H1 (cell line): ENCODE measurements at regions not wholly inside any gene's neighbourhood (a gene's known extent, or its start where the extent isn't known, plus 50 kb on each side); places are given as distances from the start of the nearest gene placed in this dataset.

Experiments
- CTCF ChIA-PET: fragments of 300-600 bp; sonication (Branson Sonifier 250); formaldehyde crosslinking; loops from one replicate; lab custom pipeline; 2021; ENCODE audit not compliant: partially characterized antibody; lab: Charles Lee
- POLR2A ChIA-PET: fragments of 300-600 bp; sonication (Branson Sonifier 250); formaldehyde crosslinking; loops from one replicate; lab custom pipeline; 2021; ENCODE audit warnings: inconsistent platforms; ENCODE audit not compliant: partially characterized antibody; lab: Charles Lee
- DNase-seq, 2 experiments: peaks; one replicate each; pipeline versions ENCODE4 v3.0.0 to v3.0.0-alpha.2; 2010 to 2022; ENCODE audit warnings: low spot score in 2 of 2, low read depth in 1 of 2, mixed read lengths in 1 of 2
- FAIRE-seq: peaks from 2 replicates; lab custom pipeline; 2011; peaks lifted over from hg19 to GRCh38; lab: Jason Lieb, UNC
- H2AFZ ChIP-seq: 2 replicates; pipeline ENCODE4 v1.8.1; 2012; ENCODE audit warnings: low read length, inconsistent platforms
- H2AK5ac ChIP-seq: 2 replicates; pipeline ENCODE4 v1.6.1; 2013; ENCODE audit warnings: low read depth, low read length
- H2BK120ac ChIP-seq: replicated peaks from 2 replicates; pipeline ENCODE3; 2013; ENCODE audit warnings: low read depth, low read length, inconsistent platforms
- H2BK12ac ChIP-seq: 2 replicates; pipeline ENCODE4 v1.6.1; 2013; ENCODE audit warnings: low read depth, low read length
- H2BK15ac ChIP-seq: 2 replicates; pipeline ENCODE4 v1.6.1; 2013; ENCODE audit warnings: low read length
- H2BK20ac ChIP-seq: 2 replicates; pipeline ENCODE4 v1.6.1; 2013; ENCODE audit warnings: low read length
- H2BK5ac ChIP-seq: 2 replicates; pipeline ENCODE4 v1.6.1; 2013; ENCODE audit warnings: low read depth, low read length
- H3K14ac ChIP-seq: 2 replicates; pipeline ENCODE4 v1.6.1; 2013; ENCODE audit warnings: inconsistent platforms; ENCODE audit not compliant: insufficient read length
- H3K18ac ChIP-seq: 2 replicates; pipeline ENCODE4 v1.6.1; 2013; ENCODE audit warnings: low read length; ENCODE audit errors: extremely low read depth
- H3K23ac ChIP-seq: 2 replicates; pipeline ENCODE4 v1.6.1; 2013; ENCODE audit warnings: inconsistent platforms; ENCODE audit not compliant: insufficient read length
- H3K23me2 ChIP-seq: 2 replicates; pipeline ENCODE4 v1.6.1; 2013; ENCODE audit warnings: low read depth, low read length
- H3K27ac ChIP-seq: 2 replicates; pipeline ENCODE4 v1.6.1; 2011; ENCODE audit warnings: low read depth, low read length, inconsistent platforms
- H3K27me3 ChIP-seq, 4 experiments: replicated peaks in 1 of 4; 1 replicate in 1 of 4; 2 replicates in 3 of 4; pipeline versions ENCODE4 v1.6.1 to v1.8.1; 2011 to 2013; ENCODE audit warnings: low read length in 3 of 4, mild to moderate bottlenecking in 3 of 4, inconsistent platforms in 2 of 4, mixed read lengths in 2 of 4, moderate library complexity in 1 of 4; ENCODE audit not compliant: control insufficient read depth in 3 of 4, insufficient read depth in 3 of 4; ENCODE audit errors: extremely low read depth in 1 of 4
- H3K36me3 ChIP-seq, 4 experiments: 2 replicates each; pipeline versions ENCODE4 v1.6.1 to v1.8.1; 2011 to 2013; ENCODE audit warnings: mild to moderate bottlenecking in 4 of 4, low read length in 3 of 4, moderate library complexity in 2 of 4, control low read depth in 1 of 4, inconsistent platforms in 1 of 4; ENCODE audit not compliant: insufficient read depth in 4 of 4, control insufficient read depth in 2 of 4
- H3K4ac ChIP-seq: replicated peaks from 2 replicates; pipeline ENCODE3; 2013; ENCODE audit warnings: low read length, low read depth, mixed read lengths, inconsistent platforms; ENCODE audit not compliant: insufficient read length
- H3K4me1 ChIP-seq, 4 experiments: replicated peaks in 1 of 4; 1 replicate in 1 of 4; 2 replicates in 3 of 4; pipeline versions ENCODE4 v1.6.1 to v1.8.1; 2011 to 2013; ENCODE audit warnings: low read length in 3 of 4, inconsistent platforms in 2 of 4, mixed read lengths in 1 of 4; ENCODE audit not compliant: insufficient read depth in 4 of 4, control insufficient read depth in 3 of 4
- H3K4me2 ChIP-seq, 2 experiments: 2 replicates each; pipeline versions ENCODE4 v1.6.1 to v1.8.1; 2011 to 2013; ENCODE audit warnings: low read depth in 2 of 2, low read length in 2 of 2, control low read depth in 1 of 2, inconsistent platforms in 1 of 2, mild to moderate bottlenecking in 1 of 2; ENCODE audit not compliant: insufficient read depth in 1 of 2
- H3K4me3 ChIP-seq, 4 experiments: fragments of 200-600, 300-600 bp in 1 of 4; sonication (generic), shearing (Covaris generic), sonication (Bioruptor Twin) in 1 of 4; 2 replicates each; pipeline versions ENCODE4 v1.5.1 to v1.8.1; 2011 to 2016; ENCODE audit warnings: low read length in 4 of 4, low read depth in 3 of 4, control low read depth in 2 of 4, inconsistent platforms in 2 of 4, mild to moderate bottlenecking in 2 of 4, mixed read lengths in 1 of 4, moderate library complexity in 1 of 4; ENCODE audit not compliant: insufficient read depth in 2 of 4; ENCODE audit errors: extremely low read depth in 1 of 4
- H3K56ac ChIP-seq: replicated peaks from 2 replicates; pipeline ENCODE3; 2013; ENCODE audit warnings: low read depth, mild to moderate bottlenecking, mixed read lengths, low read length, inconsistent platforms; ENCODE audit not compliant: insufficient read length
- H3K79me1 ChIP-seq: 2 replicates; pipeline ENCODE4 v1.6.1; 2013; ENCODE audit warnings: low read depth, low read length, control low read depth
- H3K79me2 ChIP-seq, 2 experiments: 2 replicates each; pipeline versions ENCODE4 v1.6.1 to v1.8.1; 2012 to 2013; ENCODE audit warnings: low read length in 2 of 2, mild to moderate bottlenecking in 2 of 2, inconsistent platforms in 1 of 2; ENCODE audit not compliant: insufficient read depth in 2 of 2, control insufficient read depth in 1 of 2
- H3K9ac ChIP-seq, 4 experiments: replicated peaks in 1 of 4; 1 replicate in 1 of 4; 2 replicates in 3 of 4; pipeline versions ENCODE4 v1.6.1 to v1.8.1; 2011 to 2013; ENCODE audit warnings: low read depth in 3 of 4, low read length in 3 of 4, control low read depth in 2 of 4, mild to moderate bottlenecking in 2 of 4, moderate library complexity in 2 of 4, inconsistent platforms in 1 of 4; ENCODE audit errors: extremely low read depth in 1 of 4
- H3K9me3 ChIP-seq, 2 experiments: 2 replicates each; pipeline versions ENCODE4 v1.6.1 to v1.8.1; 2012 to 2013; ENCODE audit warnings: mild to moderate bottlenecking in 2 of 2, moderate library complexity in 2 of 2, control low read depth in 1 of 2, inconsistent platforms in 1 of 2, low read depth in 1 of 2, low read length in 1 of 2, mixed read lengths in 1 of 2; ENCODE audit not compliant: insufficient read depth in 2 of 2
- H4K20me1 ChIP-seq, 2 experiments: replicated peaks in 1 of 2; 2 replicates each; pipeline versions ENCODE3 to v1.8.1; 2011 to 2013; ENCODE audit warnings: inconsistent platforms in 2 of 2, low read length in 2 of 2, mild to moderate bottlenecking in 1 of 2; ENCODE audit not compliant: insufficient read depth in 2 of 2, control insufficient read depth in 1 of 2
- H4K5ac ChIP-seq: 2 replicates; pipeline ENCODE4 v1.6.1; 2013; ENCODE audit warnings: low read length, low read depth, mixed read lengths, inconsistent platforms; ENCODE audit not compliant: insufficient read length
- H4K8ac ChIP-seq: 2 replicates; pipeline ENCODE4 v1.8.0; 2013; ENCODE audit warnings: mild to moderate bottlenecking, moderate library complexity, low read length, inconsistent platforms; ENCODE audit not compliant: insufficient read depth; ENCODE audit errors: extremely low read depth
- H4K91ac ChIP-seq: replicated peaks from 2 replicates; pipeline ENCODE3; 2013; ENCODE audit warnings: low read length, mixed read lengths, inconsistent platforms; ENCODE audit not compliant: insufficient read length
- CHD1 ChIP-seq: IDR thresholded peaks from 2 replicates; pipeline ENCODE4 v1.6.1; 2012; ENCODE audit warnings: low read depth, low read length, improper control_type of control experiment
- NRF1 ChIP-seq: IDR thresholded peaks from 2 replicates; pipeline ENCODE4 v1.6.1; 2011; ENCODE audit warnings: mild to moderate bottlenecking, low read depth, low read length, improper control_type of control experiment
- SP1 ChIP-seq: IDR thresholded peaks from 2 replicates; pipeline ENCODE4 v1.6.1; 2011; ENCODE audit warnings: low read depth, low read length
- SP4 ChIP-seq: IDR thresholded peaks from 2 replicates; pipeline ENCODE4 v1.6.1; 2012; ENCODE audit warnings: low read length, inconsistent platforms
- YY1 ChIP-seq: IDR thresholded peaks from 2 replicates; pipeline ENCODE4 v1.6.1; 2011; ENCODE audit warnings: low read depth, mild to moderate bottlenecking, low read length
- WGBS, 2 experiments: shearing (Covaris generic) in 1 of 2; methylation state at CpG; one replicate each; pipeline versions ENCODE4 v1.1.6 to v1.1.7; 2013 to 2015; ENCODE audit warnings: low lambda C conversion rate in 2 of 2, mixed read lengths in 2 of 2, inconsistent platforms in 1 of 2, low coverage in 1 of 2, missing lambda C conversion rate in 1 of 2; ENCODE audit not compliant: insufficient replicate concordance in 2 of 2, insufficient coverage in 1 of 2, insufficient read length in 1 of 2; ENCODE audit errors: extremely low coverage in 1 of 2, missing lambda C conversion rate in 1 of 2; 5-methylcytosine and 5-hydroxymethylcytosine counted together
- TF ChIP-seq, protein P1 (sequence below): IDR thresholded peaks from 2 replicates; pipeline ENCODE4 v1.6.1; 2012; ENCODE audit warnings: low read length, inconsistent platforms
- TF ChIP-seq, protein P2 (sequence below): IDR thresholded peaks from 2 replicates; pipeline ENCODE4 v1.6.1; 2011; ENCODE audit warnings: low read length, improper control_type of control experiment

DNA sequence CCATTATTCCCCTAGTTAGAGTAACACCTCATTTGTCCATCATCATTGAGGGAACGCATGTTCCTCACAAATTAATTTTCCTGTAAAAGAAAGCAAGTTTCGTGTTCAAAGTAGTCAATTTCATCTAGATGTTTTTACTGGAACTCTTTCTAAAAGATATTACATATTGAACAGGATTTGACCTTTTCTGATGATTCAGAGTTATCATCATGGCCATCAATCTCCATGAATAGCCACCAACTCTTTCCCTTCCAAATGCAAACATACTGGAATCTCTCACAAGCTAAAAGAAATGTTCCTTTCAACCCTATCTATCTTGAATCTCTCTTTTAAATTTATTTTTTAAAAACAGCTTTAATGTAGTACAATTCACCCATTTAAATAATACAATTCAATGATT lies 263.1 kb upstream of the FAR2 start:
- Histone ChIP-seq H3K4me1 (no peaks in the 10 kb centered on the region), H2AFZ (no peak overlapping the region), H3K4me3 (no peak overlapping the region), H4K5ac (no peak overlapping the region), H2BK120ac (no peak overlapping the region), H4K20me1 (no peaks in the 10 kb centered on the region), H3K27ac (no peak overlapping the region), H3K14ac (no peak overlapping the region), H3K9ac (no peak overlapping the region), H2BK20ac (no peak overlapping the region), H3K36me3 (no peaks in the 10 kb centered on the region), H4K91ac (no peak overlapping the region), H3K4me2 (no peak overlapping the region), H3K79me2 (no peaks in the 10 kb centered on the region), H3K4ac (no peak overlapping the region), H2BK15ac (no peak overlapping the region), H2BK12ac (no peak overlapping the region), H3K23ac (no peak overlapping the region), H4K8ac (no peak overlapping the region), H3K9me3 (no peaks in the 10 kb centered on the region), H3K23me2 (no peaks in the 10 kb centered on the region), H2AK5ac (no peak overlapping the region), H2BK5ac (no peak overlapping the region), H3K79me1 (no peaks in the 10 kb centered on the region), H3K56ac (no peak overlapping the region), H3K18ac (no peak overlapping the region), H3K27me3 (no peaks in the 10 kb centered on the region)
- POLR2A ChIA-PET, result no interaction called here
- FAIRE-seq (no peak), DNase-seq (no peak)
- 91% methylated on average over 2 of the region's 2 CpGs; no CpG with 5 or more reads in 1 of the 2 experiments for WGBS, 2 experiments
- CTCF ChIA-PET, result interaction anchor here (0.5 to 0.6 kb wide), 2 partner anchors 433 to 743 kb away, joined by 3 read pairs; no protein-coding TSS in a partner anchor
- TF ChIP-seq, protein P1, sequence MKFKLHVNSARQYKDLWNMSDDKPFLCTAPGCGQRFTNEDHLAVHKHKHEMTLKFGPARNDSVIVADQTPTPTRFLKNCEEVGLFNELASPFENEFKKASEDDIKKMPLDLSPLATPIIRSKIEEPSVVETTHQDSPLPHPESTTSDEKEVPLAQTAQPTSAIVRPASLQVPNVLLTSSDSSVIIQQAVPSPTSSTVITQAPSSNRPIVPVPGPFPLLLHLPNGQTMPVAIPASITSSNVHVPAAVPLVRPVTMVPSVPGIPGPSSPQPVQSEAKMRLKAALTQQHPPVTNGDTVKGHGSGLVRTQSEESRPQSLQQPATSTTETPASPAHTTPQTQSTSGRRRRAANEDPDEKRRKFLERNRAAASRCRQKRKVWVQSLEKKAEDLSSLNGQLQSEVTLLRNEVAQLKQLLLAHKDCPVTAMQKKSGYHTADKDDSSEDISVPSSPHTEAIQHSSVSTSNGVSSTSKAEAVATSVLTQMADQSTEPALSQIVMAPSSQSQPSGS, result no peak
- TF ChIP-seq SP4 (no peak), SP1 (no peak), CHD1 (no peak), NRF1 (no peak), YY1 (no peak)
- TF ChIP-seq, protein P2, sequence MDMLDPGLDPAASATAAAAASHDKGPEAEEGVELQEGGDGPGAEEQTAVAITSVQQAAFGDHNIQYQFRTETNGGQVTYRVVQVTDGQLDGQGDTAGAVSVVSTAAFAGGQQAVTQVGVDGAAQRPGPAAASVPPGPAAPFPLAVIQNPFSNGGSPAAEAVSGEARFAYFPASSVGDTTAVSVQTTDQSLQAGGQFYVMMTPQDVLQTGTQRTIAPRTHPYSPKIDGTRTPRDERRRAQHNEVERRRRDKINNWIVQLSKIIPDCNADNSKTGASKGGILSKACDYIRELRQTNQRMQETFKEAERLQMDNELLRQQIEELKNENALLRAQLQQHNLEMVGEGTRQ, result no peak
